ENCODE measurements at regions not wholly inside any gene's neighbourhood (a gene's known extent, or its start where the extent isn't known, plus 50 kb on each side); places are given as distances from the start of the nearest gene placed in this dataset.

DNA sequence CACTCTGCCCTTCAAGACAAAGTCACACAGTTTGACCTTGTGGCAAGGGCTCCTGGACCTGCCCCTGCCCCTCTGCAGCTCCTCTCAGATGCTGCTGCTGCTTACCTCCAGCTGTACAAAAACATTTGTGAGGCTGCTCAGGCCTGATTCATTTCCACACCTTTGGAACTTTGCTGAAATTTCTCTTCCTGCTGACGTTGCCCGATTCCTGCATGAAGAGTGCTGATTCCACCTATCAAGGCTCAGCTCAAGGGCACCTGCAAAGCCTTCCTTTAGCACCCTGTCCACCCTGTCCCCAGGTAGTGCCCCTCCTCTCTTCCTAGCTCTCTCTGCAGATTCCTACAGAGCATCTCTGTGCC is 738.3 kb upstream of the HS6ST1 start:
- DNase-seq (ENCODE audit: low read depth in 2 of 3, low spot score in 2 of 3), result no peak

- no peak for DNase-seq (ENCODE audit: low read depth in 2 of 3, low spot score in 2 of 3)
These were observed 740.3 kb upstream of the HS6ST1 start for GRCh38 chr2:129058981-129059380.

DNA sequence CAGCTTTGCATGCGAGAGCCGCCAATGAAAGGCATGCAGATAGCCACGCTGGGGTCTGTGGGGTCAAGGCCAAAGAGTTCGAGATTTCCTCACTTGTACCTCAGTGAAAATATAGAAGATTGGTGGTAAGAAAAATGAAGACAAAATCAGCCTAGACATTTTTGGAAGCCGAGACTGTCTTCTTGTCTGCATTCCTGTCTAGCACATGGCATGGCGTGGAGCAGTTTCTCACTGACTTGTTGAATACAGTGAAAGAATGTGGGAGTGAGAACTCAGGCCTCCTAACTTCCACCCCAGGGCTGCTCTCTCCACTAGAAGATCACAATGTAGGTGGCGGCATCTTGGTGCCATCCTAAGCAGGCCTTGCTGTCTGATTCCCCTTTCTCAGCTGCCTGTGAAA is 740.8 kb upstream of the HS6ST1 start:
- no peak for DNase-seq (ENCODE audit: low read depth in 2 of 3, low spot score in 2 of 3)

GRCh38 chr2:129061069-129061768 is 742.6 kb upstream of the HS6ST1 start:
- peak in 2 of 3 donors; percentile 11 to 32 for DNase-seq (ENCODE audit: low read depth in 2 of 3, low spot score in 2 of 3)

DNA sequence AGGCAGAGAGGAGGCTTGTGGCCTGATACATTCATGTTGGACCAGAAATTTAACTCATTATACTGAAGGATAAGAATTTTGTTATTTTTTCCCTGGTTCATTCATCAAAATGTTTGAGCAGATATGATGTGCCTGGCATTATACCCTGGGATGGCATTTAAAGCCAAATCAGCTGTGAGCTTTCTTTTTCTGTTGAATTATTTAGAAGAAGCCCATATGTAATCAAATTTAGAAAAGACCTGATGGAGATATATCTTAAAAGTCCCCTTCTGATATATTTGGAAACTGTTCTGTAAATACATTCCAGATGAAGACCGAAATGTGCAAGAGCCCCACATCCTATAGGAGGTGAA is 743.1 kb upstream of the HS6ST1 start:
- DNase-seq (ENCODE audit: low read depth in 2 of 3, low spot score in 2 of 3), result no peak

- DNase-seq (ENCODE audit: low read depth in 2 of 3, low spot score in 2 of 3), result no peak
These were observed 743.7 kb upstream of the HS6ST1 start for GRCh38 chr2:129062146-129062912.

DNA sequence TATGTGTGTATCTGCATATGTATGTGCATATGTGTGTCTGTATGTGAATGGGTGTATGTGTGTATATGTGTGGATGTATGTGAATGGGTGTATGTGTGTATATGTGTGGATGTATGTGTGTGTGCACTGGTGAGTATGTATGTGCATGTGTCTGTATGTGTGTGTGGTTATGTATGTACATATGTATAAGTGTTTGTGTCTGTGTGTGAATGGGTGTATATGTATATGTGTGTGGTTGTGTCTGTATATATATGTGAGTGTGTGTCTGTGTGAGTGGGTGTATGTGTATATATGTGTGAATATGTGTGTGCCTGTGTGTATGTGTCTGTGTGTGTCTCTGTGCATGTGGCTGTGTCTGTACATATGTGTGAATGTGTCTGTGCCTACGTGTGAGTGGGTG is 748.4 kb upstream of the HS6ST1 start:
- no peak for DNase-seq (ENCODE audit: low read depth in 2 of 3, low spot score in 2 of 3)

- no peak for DNase-seq (ENCODE audit: low read depth in 2 of 3, low spot score in 2 of 3)
These were observed 749.3 kb upstream of the HS6ST1 start for GRCh38 chr2:129067953-129068352.

DNA sequence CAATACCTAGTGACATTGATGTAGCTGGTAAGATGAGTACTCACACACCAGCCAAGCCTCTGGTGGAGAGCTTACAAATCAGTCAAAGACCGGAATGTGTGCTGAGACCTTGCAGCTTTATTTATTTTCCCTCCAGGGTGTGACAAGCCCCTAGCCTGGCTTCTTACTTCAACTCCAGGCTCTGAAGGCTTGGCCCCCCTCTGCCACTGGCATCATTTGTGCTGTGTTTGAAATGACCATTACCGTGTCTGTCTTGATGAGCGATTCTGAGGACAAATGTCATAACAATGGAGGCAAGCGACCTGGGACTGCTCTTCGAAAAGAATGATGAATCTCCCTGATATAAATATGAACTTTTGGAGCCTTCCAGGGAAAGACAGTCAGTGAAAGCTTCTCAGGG is 749.9 kb upstream of the HS6ST1 start:
- DNase-seq (ENCODE audit: low read depth in 2 of 3, low spot score in 2 of 3), result no peak

DNA sequence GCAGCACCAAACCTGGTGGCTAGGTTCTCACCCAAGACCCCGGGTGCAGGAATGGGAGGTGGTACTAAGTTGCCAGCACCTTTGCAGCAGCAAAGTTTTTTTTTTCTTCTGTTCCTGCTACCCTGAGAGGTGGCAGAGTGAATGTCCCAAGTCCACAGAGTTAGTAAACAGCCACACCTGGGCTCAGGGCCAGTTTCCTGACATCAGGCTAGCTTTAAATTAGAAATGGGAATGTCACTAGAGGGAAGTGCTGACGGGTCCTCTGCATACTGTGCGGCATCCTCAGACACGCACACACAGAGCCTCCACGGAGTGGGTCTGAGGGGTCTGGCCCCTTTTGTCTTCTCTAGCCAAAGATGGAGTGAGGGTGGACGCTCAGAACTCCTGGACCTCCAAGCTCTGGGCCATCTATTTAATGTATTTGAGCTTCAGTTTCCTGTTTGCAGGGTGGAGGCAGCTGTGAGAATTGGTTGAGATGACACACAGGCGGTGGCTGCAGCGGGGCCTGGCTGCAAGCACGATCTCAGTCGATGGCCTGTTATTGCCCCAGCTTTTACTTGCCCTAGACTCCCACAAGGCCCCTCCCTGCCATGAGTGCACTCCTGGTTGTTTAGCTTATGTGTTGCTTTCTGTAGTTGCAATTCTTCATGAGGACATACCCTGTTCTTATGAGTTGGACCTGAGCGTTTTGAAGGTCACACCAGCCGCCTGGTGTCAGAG is 751.4 kb upstream of the HS6ST1 start:
- no peak for DNase-seq (ENCODE audit: low read depth in 2 of 3, low spot score in 2 of 3)

DNA sequence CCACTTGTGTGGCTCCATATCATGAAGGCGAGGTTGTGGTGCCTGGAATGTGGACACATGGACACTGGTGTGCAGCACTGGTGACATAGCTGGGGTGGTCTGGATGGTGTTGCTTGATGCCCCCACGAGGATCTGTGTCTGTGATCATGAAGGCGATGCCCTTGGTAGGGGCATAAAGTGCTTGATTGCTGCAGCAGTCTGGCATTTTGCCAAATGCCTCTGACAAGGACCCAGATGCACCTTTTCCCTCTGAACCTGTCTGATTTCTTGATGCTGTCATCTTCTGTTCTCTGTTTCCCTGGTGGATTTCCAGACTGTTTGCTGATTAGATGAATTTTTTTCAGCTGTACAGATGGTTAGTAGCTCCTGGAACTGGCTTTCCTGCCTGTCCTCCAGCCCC is 752.0 kb upstream of the HS6ST1 start:
- DNase-seq (ENCODE audit: low read depth in 2 of 3, low spot score in 2 of 3), result no peak

GRCh38 chr2:129071531-129071930 is 752.9 kb upstream of the HS6ST1 start:
- no peak for DNase-seq (ENCODE audit: low read depth in 2 of 3, low spot score in 2 of 3)

DNA sequence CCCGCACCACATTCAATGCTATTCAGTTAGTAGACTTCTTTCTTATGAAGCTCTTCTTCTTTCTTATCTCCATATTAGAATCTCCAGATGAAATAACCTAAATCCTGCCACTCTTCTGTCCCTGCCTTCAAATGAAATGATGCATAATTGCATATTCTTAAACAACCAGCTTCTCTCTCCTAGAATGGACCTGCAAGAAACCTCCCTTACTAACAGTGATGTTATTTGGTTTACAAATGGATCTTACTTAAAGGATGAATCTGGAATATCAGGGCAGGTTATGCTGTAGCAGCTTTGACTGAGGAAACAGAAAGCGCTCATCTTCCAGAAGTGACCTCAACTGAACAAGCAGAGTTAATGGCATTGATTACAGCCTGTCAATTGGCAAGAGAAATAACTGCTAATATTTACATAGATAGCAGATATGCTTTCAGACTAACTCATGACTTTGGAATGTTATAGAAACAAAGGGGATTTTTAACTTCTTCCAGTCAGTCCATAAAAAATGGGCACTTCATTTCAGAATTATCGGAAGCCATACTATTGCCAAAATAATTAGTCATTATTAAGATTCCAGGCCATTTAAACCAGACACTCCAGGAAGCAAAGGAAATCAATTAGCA is 755.7 kb upstream of the HS6ST1 start:
- no peak for DNase-seq (ENCODE audit: low read depth in 2 of 3, low spot score in 2 of 3)

GRCh38 chr2:129078548-129078947 is 759.9 kb upstream of the HS6ST1 start:
- no peak for DNase-seq (ENCODE audit: low read depth in 2 of 3, low spot score in 2 of 3)

GRCh38 chr2:129080715-129081476 is 762.2 kb upstream of the HS6ST1 start:
- DNase-seq (ENCODE audit: low read depth in 2 of 3, low spot score in 2 of 3), result no peak

DNA sequence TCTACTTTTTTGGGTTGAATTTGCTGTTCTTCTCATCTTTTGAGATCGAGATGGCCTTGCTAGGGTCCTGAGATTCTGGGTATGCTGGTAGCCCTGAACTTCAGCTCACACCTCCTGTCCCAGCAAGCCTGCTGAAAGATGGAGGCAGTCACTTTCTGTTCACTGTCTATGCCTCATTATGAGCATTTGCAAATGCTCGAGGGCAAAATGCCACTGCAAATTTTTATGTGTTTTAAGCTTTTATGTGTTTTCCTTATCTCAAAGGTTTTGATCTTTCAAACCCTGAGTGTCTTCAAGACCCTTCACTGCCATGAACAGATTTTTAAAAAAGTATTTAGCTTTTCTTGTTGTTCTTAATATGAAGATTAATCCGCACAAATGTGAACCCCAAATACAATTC is 766.7 kb upstream of the HS6ST1 start:
- DNase-seq (ENCODE audit: low read depth in 2 of 3, low spot score in 2 of 3), result no peak

DNA sequence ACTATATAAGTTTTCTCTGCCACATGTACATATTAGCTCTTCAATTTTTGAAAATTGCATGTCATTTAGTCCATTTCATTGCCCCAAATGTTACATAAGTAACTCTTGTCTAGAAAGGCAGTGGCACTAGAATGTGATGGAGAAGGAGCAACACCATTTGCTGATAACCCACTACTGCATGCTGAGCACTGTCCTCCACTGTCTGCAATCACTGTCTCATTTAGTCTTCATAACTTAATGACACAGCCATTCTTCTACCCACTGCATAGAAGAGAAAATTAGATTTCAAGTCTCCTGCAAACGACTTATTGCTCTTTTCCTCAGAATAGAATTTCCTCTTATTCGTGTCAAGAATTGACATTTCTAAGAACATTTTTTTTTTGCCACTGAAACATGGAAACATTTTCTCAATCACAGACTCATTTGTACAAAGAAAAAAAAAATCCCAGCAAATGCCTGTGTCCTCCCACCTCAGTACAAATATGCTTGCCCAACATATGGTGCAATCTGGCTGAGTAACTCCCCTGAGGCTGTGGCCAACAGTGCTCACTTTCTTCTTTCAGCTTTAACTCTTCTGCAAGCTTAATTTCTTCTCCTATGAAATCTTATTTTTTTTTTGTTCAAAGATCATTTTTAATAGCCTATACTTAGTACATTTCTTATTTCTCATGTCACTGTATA is 768.6 kb upstream of the HS6ST1 start:
- no peak for DNase-seq (ENCODE audit: low read depth in 2 of 3, low spot score in 2 of 3)

DNA sequence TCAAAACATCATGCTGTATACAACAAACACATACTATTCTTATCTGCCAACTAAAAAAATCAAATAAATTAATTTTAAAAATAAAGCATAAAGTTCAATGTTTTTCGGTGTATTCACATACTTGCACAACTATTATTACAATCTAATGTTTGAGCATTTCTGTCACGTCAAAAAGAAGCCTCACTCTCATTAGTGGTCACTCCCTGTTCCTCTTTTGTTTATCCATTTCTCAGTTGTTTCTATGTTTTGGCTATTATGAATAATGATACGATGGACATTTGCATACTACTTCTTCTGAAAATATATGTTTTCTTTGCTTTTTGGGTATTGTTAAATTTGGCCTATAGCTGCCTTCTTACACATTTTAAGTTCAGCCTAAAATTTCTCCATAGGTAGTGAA is 773.0 kb upstream of the HS6ST1 start:
- no peak for DNase-seq (ENCODE audit: low read depth in 2 of 3, low spot score in 2 of 3)

- no peak for DNase-seq (ENCODE audit: low read depth in 2 of 3, low spot score in 2 of 3)
These were observed 774.3 kb upstream of the HS6ST1 start for GRCh38 chr2:129092956-129093355.

DNA sequence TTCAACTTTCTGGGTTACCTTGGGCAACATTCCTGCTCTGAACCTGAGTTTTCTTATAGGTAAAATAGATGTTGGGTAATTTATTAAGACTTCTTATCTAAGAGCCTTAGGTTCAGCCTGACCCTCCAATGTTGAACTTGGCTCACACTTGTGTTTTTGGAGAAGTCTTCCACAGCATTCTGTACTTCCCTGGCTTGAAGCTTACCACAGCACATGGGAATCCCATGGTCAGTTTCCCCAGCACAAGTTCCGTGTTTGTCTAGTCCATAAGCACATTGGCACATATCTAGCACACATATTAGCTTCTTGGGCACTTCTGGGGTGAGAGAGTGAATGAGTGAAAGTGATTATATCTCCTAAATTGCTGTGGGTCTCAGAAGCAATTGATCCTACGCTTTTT is 782.5 kb upstream of the HS6ST1 start:
- no peak for DNase-seq (ENCODE audit: low read depth in 2 of 3, low spot score in 2 of 3)

Measured in hematopoietic multipotent progenitor cell (in vitro differentiated cells).